GM10266 (cell line): ENCODE measurements at regions not wholly inside any gene's neighbourhood (a gene's known extent, or its start where the extent isn't known, plus 50 kb on each side); places are given as distances from the start of the nearest gene placed in this dataset.

Source experiments
- DNase-seq: peaks from one replicate; pipeline ENCODE4 v3.0.0; 2012; ENCODE audit errors: extremely low spot score
- TF ChIP-seq, protein P1 (sequence below): IDR thresholded peaks from 2 replicates; pipeline ENCODE4 v1.5.1; 2012; ENCODE audit warnings: mild to moderate bottlenecking, low read depth; ENCODE audit not compliant: control insufficient read depth, insufficient read depth; ENCODE audit errors: missing control alignments

DNA sequence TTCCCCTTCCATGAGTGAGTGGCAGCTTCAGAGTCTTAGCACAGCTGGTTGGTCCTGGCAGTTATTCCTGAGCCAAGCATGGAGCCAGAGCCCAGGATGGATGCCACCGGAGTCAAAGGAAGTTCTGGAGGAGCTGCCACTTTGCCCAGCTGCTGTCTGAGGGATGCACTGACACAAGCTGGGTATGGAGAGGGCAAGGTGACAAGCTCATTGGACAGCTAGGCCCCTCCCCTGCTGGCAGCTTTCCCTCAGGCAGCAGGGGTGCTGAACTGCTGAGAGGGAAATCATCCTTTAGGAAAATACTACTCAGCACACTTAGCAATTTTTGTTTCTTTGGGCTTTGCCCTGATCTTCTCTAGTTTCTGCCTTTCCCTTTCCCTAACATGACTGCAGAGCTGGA lies 99.3 kb upstream of the SESN3 start:
- TF ChIP-seq, protein P1, sequence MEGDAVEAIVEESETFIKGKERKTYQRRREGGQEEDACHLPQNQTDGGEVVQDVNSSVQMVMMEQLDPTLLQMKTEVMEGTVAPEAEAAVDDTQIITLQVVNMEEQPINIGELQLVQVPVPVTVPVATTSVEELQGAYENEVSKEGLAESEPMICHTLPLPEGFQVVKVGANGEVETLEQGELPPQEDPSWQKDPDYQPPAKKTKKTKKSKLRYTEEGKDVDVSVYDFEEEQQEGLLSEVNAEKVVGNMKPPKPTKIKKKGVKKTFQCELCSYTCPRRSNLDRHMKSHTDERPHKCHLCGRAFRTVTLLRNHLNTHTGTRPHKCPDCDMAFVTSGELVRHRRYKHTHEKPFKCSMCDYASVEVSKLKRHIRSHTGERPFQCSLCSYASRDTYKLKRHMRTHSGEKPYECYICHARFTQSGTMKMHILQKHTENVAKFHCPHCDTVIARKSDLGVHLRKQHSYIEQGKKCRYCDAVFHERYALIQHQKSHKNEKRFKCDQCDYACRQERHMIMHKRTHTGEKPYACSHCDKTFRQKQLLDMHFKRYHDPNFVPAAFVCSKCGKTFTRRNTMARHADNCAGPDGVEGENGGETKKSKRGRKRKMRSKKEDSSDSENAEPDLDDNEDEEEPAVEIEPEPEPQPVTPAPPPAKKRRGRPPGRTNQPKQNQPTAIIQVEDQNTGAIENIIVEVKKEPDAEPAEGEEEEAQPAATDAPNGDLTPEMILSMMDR, result no peak
- DNase-seq, result no peak

- no peak for DNase-seq
- TF ChIP-seq, protein P1, result no peak
Measured at GRCh38 chr11:95327273-95327948, 96.4 kb upstream of the SESN3 start.

- DNase-seq, result no peak
- TF ChIP-seq, protein P1, result no peak
Measured at GRCh38 chr11:95325777-95326258, 94.8 kb upstream of the SESN3 start.

DNA sequence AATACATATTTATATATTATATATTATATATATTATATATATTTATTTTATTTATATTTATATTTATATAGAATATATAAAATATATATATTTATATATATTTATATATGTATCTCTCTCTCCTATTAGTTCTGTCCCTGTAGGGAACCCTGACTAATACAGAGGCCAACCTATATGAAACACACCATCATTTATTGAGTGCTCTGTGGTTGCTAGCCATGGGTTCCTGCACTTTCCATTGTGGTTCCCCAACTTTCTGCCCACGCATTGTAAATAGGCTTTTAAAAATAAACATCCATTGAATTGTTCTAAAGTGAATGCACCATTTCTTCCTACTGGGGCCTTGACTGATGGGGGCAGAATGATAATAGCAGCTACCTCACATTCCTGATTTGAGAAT lies 93.8 kb upstream of the SESN3 start:
- TF ChIP-seq, protein P1, result no peak
- no peak for DNase-seq

- no peak for DNase-seq
- TF ChIP-seq, protein P1, result no peak
Measured at GRCh38 chr11:95322539-95322938, 91.5 kb upstream of the SESN3 start.

DNA sequence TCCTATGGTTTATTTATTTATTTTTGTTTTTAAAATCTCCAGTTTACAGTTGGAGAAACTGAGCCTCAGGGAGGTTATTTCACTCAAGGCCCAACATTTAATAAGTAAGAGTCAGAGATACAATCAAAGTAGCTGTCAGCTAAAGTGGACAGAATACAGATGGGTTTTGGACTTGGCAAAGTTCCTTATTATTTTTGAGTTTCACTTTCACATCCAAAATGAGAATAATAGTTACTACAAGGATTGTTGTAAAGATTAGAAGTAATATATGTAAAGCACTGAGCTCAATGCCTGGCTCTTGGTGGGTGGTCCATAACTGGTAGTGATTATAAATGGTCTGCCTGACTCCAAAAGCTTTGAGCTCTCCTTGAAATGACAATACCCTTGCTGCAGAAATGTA lies 87.5 kb upstream of the SESN3 start:
- no peak for DNase-seq
- TF ChIP-seq, protein P1, result no peak

GRCh38 chr11:95308512-95309035 lies 77.6 kb upstream of the SESN3 start:
- TF ChIP-seq, protein P1, result no peak
- no peak for DNase-seq
